ENCODE measurements at regions not wholly inside any gene's neighbourhood (a gene's known extent, or its start where the extent isn't known, plus 50 kb on each side); places are given as distances from the start of the nearest gene placed in this dataset.
A peak's percentile ranks its signal among the peaks of the same experiment; 100 is the strongest.

- DNase-seq: no peak
These were observed 85.8 kb upstream of the ZNF648 start for GRCh38 chr1:182147136-182147820.

GRCh38 chr1:182146286-182146685 is 84.8 kb upstream of the ZNF648 start:
- no peak for DNase-seq

GRCh38 chr1:182145441-182145840 is 83.9 kb upstream of the ZNF648 start:
- no peak for DNase-seq

- no peak for DNase-seq
These were observed 83.1 kb upstream of the ZNF648 start for GRCh38 chr1:182144646-182145030.

- DNase-seq: no peak
These were observed 82.5 kb upstream of the ZNF648 start for GRCh38 chr1:182143825-182144645.

GRCh38 chr1:182143154-182143657 is 81.7 kb upstream of the ZNF648 start:
- peak; percentile 91 for DNase-seq

- no peak for DNase-seq
These were observed 81.1 kb upstream of the ZNF648 start for GRCh38 chr1:182142621-182143020.

- DNase-seq: no peak
These were observed 79.5 kb upstream of the ZNF648 start for GRCh38 chr1:182141040-182141439.

- DNase-seq: no peak
These were observed 78.0 kb upstream of the ZNF648 start for GRCh38 chr1:182139496-182139895.

GRCh38 chr1:182137546-182137945 is 76.0 kb upstream of the ZNF648 start:
- no peak for DNase-seq

GRCh38 chr1:182135946-182136345 is 74.4 kb upstream of the ZNF648 start:
- no peak for DNase-seq

GRCh38 chr1:182134257-182134656 is 72.7 kb upstream of the ZNF648 start:
- DNase-seq: no peak

GRCh38 chr1:182133181-182133580 is 71.7 kb upstream of the ZNF648 start:
- DNase-seq: no peak

GRCh38 chr1:182129398-182129797 is 67.9 kb upstream of the ZNF648 start:
- no peak for DNase-seq

- no peak for DNase-seq
These were observed 67.0 kb upstream of the ZNF648 start for GRCh38 chr1:182128502-182128901.

GRCh38 chr1:182127656-182128055 is 66.1 kb upstream of the ZNF648 start:
- DNase-seq: no peak

GRCh38 chr1:182126272-182126800 is 64.8 kb upstream of the ZNF648 start:
- DNase-seq: no peak

- DNase-seq: no peak
These were observed 61.4 kb upstream of the ZNF648 start for GRCh38 chr1:182122913-182123260.

GRCh38 chr1:182122256-182122912 is 60.9 kb upstream of the ZNF648 start:
- DNase-seq: no peak

GRCh38 chr1:182121787-182122186 is 60.3 kb upstream of the ZNF648 start:
- no peak for DNase-seq

GRCh38 chr1:182120411-182121258 is 59.1 kb upstream of the ZNF648 start:
- DNase-seq: no peak

- DNase-seq: no peak
These were observed 58.1 kb upstream of the ZNF648 start for GRCh38 chr1:182119631-182120030.

GRCh38 chr1:182118851-182119250 is 57.3 kb upstream of the ZNF648 start:
- DNase-seq: no peak

All from stimulated activated CD4-positive, alpha-beta T cell treated with anti-CD3 and anti-CD28 coated beads, Interleukin-15, amount 100 ng/mL, for 24 hours (primary cell).